Endothelial cell of umbilical vein (primary cell): ENCODE measurements at regions not wholly inside any gene's neighbourhood (a gene's known extent, or its start where the extent isn't known, plus 50 kb on each side); places are given as distances from the start of the nearest gene placed in this dataset.

Source experiments
- BruUV-seq: library from RNA; stranded (reverse); fragments of 400-500 nt; replicated peaks from 2 replicates; lab custom pipeline; 2021; lab: Mats Ljungman, UMichigan
- CTCF ChIA-PET: fragments of 300-600, 350-600 bp; sonication (Branson Sonifier 250); formaldehyde crosslinking; loops from one replicate; lab custom pipeline; 2021; ENCODE audit warnings: antibody characterized with exemption, inconsistent platforms; lab: Charles Lee
- POLR2A ChIA-PET: fragments of 300-600, 350-600 bp; sonication (Branson Sonifier 250); formaldehyde crosslinking; loops from one replicate; lab custom pipeline; 2021; ENCODE audit warnings: antibody characterized with exemption, inconsistent platforms; lab: Charles Lee
- DNase-seq: peaks from one replicate; pipeline ENCODE4 v3.0.0-alpha.2; 2011; ENCODE audit warnings: low read depth, low spot score
- FAIRE-seq: peaks from 2 replicates; lab custom pipeline; 2011; peaks lifted over from hg19 to GRCh38; lab: Jason Lieb, UNC
- H2AFZ ChIP-seq: 2 replicates; pipeline ENCODE4 v1.6.0; 2012; ENCODE audit warnings: low read depth, low read length, control low read depth, inconsistent platforms
- H3K27ac ChIP-seq: 2 replicates; pipeline ENCODE4 v1.5.1; 2011; ENCODE audit warnings: low read depth, mild to moderate bottlenecking, control low read depth, low read length, moderate library complexity; ENCODE audit not compliant: insufficient read depth
- H3K27me3 ChIP-seq, 2 experiments: 2 replicates each; pipeline versions ENCODE4 v1.6.0 to v1.6.1; 2011; ENCODE audit warnings: low read length in 2 of 2, mixed read lengths in 1 of 2; ENCODE audit not compliant: control insufficient read depth in 2 of 2, insufficient read depth in 2 of 2
- H3K36me3 ChIP-seq, 2 experiments: 2 replicates in 1 of 2; 3 replicates in 1 of 2; pipeline ENCODE4 v1.5.1; 2011; ENCODE audit warnings: low read length in 2 of 2, mild to moderate bottlenecking in 1 of 2, moderate library complexity in 1 of 2; ENCODE audit not compliant: control insufficient read depth in 2 of 2, insufficient read depth in 2 of 2; ENCODE audit errors: extremely low read depth in 1 of 2
- H3K4me1 ChIP-seq: 3 replicates; pipeline ENCODE4 v1.5.1; 2011; ENCODE audit warnings: mild to moderate bottlenecking, low read length; ENCODE audit not compliant: control insufficient read depth, insufficient read depth; ENCODE audit errors: extremely low read depth
- H3K4me2 ChIP-seq: 2 replicates; pipeline ENCODE4 v1.6.1; 2011; ENCODE audit warnings: low read length, control low read depth, mixed read lengths; ENCODE audit not compliant: insufficient read depth
- H3K4me3 ChIP-seq, 3 experiments: fragments of 200-600 bp in 1 of 3; sonication (generic), shearing (Covaris generic) in 1 of 3; replicated peaks in 1 of 3; 2 replicates each; pipeline ENCODE4 v1.5.1; 2011 to 2016; ENCODE audit warnings: control low read depth in 3 of 3, low read length in 3 of 3, mild to moderate bottlenecking in 2 of 3, inconsistent platforms in 1 of 3, low read depth in 1 of 3, moderate library complexity in 1 of 3; ENCODE audit not compliant: insufficient read depth in 1 of 3
- H3K79me2 ChIP-seq: 2 replicates; pipeline ENCODE4 v1.6.0; 2012; ENCODE audit warnings: low read length, inconsistent platforms; ENCODE audit not compliant: control insufficient read depth, insufficient read depth
- H3K9ac ChIP-seq: replicated peaks from 2 replicates; pipeline ENCODE3; 2011; ENCODE audit warnings: low read length, control low read depth; ENCODE audit not compliant: insufficient read depth; ENCODE audit errors: extremely low read depth
- H3K9me1 ChIP-seq: replicated peaks from 3 replicates; pipeline ENCODE4 v1.6.0; 2011; ENCODE audit warnings: mild to moderate bottlenecking, low read length; ENCODE audit not compliant: control insufficient read depth, insufficient read depth; ENCODE audit errors: extremely low read depth
- H3K9me3 ChIP-seq: replicated peaks from 2 replicates; pipeline ENCODE4 v1.5.1; 2012; ENCODE audit warnings: low read length, inconsistent platforms; ENCODE audit not compliant: control insufficient read depth, insufficient read depth
- H4K20me1 ChIP-seq: replicated peaks from 2 replicates; pipeline ENCODE3; 2011; ENCODE audit warnings: mild to moderate bottlenecking, low read length; ENCODE audit not compliant: control insufficient read depth, insufficient read depth; ENCODE audit errors: extremely low read depth
- CTCF ChIP-seq, 2 donors: IDR thresholded peaks; 1 replicate in 1 of 2; 2 replicates in 1 of 2; pipeline ENCODE4 v1.5.1; 2011; ENCODE audit warnings: low read length in 2 of 2, mild to moderate bottlenecking in 2 of 2, moderate library complexity in 2 of 2, control low read depth in 1 of 2, inconsistent platforms in 1 of 2, low read depth in 1 of 2; ENCODE audit not compliant: insufficient read depth in 1 of 2; ENCODE audit errors: extremely low read depth in 1 of 2
- EZH2 ChIP-seq: IDR thresholded peaks from 2 replicates; pipeline ENCODE4 v1.6.1; 2012; ENCODE audit warnings: borderline replicate concordance, low read depth, mild to moderate bottlenecking, moderate library complexity, low read length, inconsistent platforms; ENCODE audit not compliant: severe bottlenecking
- FOS ChIP-seq: IDR thresholded peaks from 2 replicates; pipeline ENCODE4 v1.6.1; 2011; ENCODE audit warnings: mild to moderate bottlenecking, low read length, moderate library complexity, borderline replicate concordance; ENCODE audit not compliant: insufficient read depth
- GATA2 ChIP-seq: IDR thresholded peaks from 2 replicates; pipeline ENCODE4 v1.7.0; 2011; ENCODE audit warnings: low read depth, mild to moderate bottlenecking, moderate library complexity, mixed read lengths, low read length; ENCODE audit not compliant: insufficient read length, insufficient read depth
- JUN ChIP-seq: IDR thresholded peaks from 2 replicates; pipeline ENCODE4 v1.6.1; 2011; ENCODE audit warnings: borderline replicate concordance, low read depth; ENCODE audit not compliant: insufficient read length, insufficient read depth
- MAX ChIP-seq: IDR thresholded peaks from 2 replicates; pipeline ENCODE4 v1.6.1; 2011; ENCODE audit not compliant: insufficient read depth, insufficient read length
- MYC ChIP-seq: IDR thresholded peaks from one replicate; pipeline ENCODE4 v1.6.1; 2011; ENCODE audit warnings: mild to moderate bottlenecking, low read depth, low read length
- POLR2A ChIP-seq: IDR thresholded peaks from 2 replicates; pipeline ENCODE4 v1.6.1; 2012; ENCODE audit warnings: low read depth, mild to moderate bottlenecking, control low read depth, low read length
- POLR2AphosphoS5 ChIP-seq: IDR thresholded peaks from 2 replicates; pipeline ENCODE4 v1.6.1; 2012; ENCODE audit warnings: low read depth, mild to moderate bottlenecking, control low read depth, low read length, moderate library complexity; ENCODE audit not compliant: insufficient read depth
- dilution Hi-C: fragments of 300-500 bp; cut with MboI; formaldehyde crosslinking; loops from one replicate; pipeline ENCODE4 v1.15.0; 2019; ENCODE audit warnings: low sequenced_read_pairs; ENCODE audit not compliant: extremely low pct_ligation_motif_present
- intact Hi-C: fragments of 100-400 bp; cut with micrococcal nuclease; formaldehyde crosslinking; loops from one replicate; pipeline ENCODE4 v1.10.0; 2022

- ChIA-PET CTCF (no interaction called here), POLR2A (no interaction called here)
- Histone ChIP-seq H3K36me3 (no peaks in the 10 kb centered on the region), H2AFZ (no peak overlapping the region), H3K9me3 (no peaks in the 10 kb centered on the region), H3K27ac (no peak overlapping the region), H3K4me2 (no peak overlapping the region), H4K20me1 (no peaks in the 10 kb centered on the region), H3K9ac (no peak overlapping the region), H3K4me3 (no peak overlapping the region), H3K79me2 (no peaks in the 10 kb centered on the region), H3K27me3 (no peaks in the 10 kb centered on the region), H3K4me1 (peaks cover 25% of the 10 kb centered on the region), H3K9me1 (no peaks in the 10 kb centered on the region)
- intact Hi-C loops, result no loop called here
- dilution Hi-C loops, result no loop called here
- no peak for FAIRE-seq
- no TSS peak for BruUV-seq
- TF ChIP-seq MYC, result no peak
- TF ChIP-seq JUN, result no peak
- no peak for TF ChIP-seq POLR2AphosphoS5
- TF ChIP-seq GATA2, result no peak
- TF ChIP-seq FOS, result no peak
- no peak for TF ChIP-seq EZH2
- TF ChIP-seq MAX, result no peak
- no peak for TF ChIP-seq CTCF (IDR thresholded peaks at IDR 0.05; ENCODE audit: extremely low read depth in 1 of 2, insufficient read depth in 1 of 2, low read depth in 1 of 2, low read length in 2 of 2)
- TF ChIP-seq POLR2A, result no peak
- no peak for DNase-seq
These were observed 95.1 kb upstream of the CAV2 start for GRCh38 chr7:116404389-116404788.
